GM23338 (cell line): ENCODE measurements at regions not wholly inside any gene's neighbourhood (a gene's known extent, or its start where the extent isn't known, plus 50 kb on each side); places are given as distances from the start of the nearest gene placed in this dataset.
A peak's percentile ranks its signal among the peaks of the same experiment; 100 is the strongest.

Experiments used
- ATAC-seq: fragments of 200-7000 bp; cut with Tn5 transposase; 3 replicates; pipeline ENCODE4 v1.9.1; 2020
- DNase-seq: peaks from one replicate; pipeline ENCODE4 v3.0.0-alpha.2; 2015; ENCODE audit warnings: low spot score
- H2AFZ ChIP-seq: fragments of 200-600 bp; sonication (generic); 2 replicates; pipeline ENCODE4 v1.8.0; 2016; ENCODE audit warnings: antibody characterized with exemption, mild to moderate bottlenecking, moderate library complexity
- H3F3A ChIP-seq: fragments of 200-600 bp; sonication (generic); replicated peaks from 2 replicates; pipeline ENCODE4 v1.8.0; 2017; ENCODE audit warnings: antibody characterized with exemption, mixed run types, low read depth
- H3K27ac ChIP-seq: fragments of 200-600 bp; sonication (generic); 2 replicates; pipeline ENCODE4 v1.6.1; 2016; ENCODE audit warnings: low read depth
- H3K27me3 ChIP-seq: fragments of 200-600 bp; sonication (generic); 2 replicates; pipeline ENCODE4 v1.8.0; 2016; ENCODE audit warnings: mild to moderate bottlenecking, mixed run types, moderate library complexity; ENCODE audit not compliant: insufficient read depth
- H3K36me3 ChIP-seq: fragments of 200-600 bp; sonication (generic); 2 replicates; pipeline ENCODE4 v1.8.0; 2016; ENCODE audit warnings: mild to moderate bottlenecking; ENCODE audit not compliant: insufficient read depth
- H3K4me1 ChIP-seq: fragments of 200-600 bp; sonication (generic); 2 replicates; pipeline ENCODE4 v1.8.0; 2016; ENCODE audit warnings: mild to moderate bottlenecking, moderate library complexity; ENCODE audit not compliant: insufficient read depth
- H3K4me2 ChIP-seq: fragments of 200-600 bp; sonication (generic); 2 replicates; pipeline ENCODE4 v1.7.1; 2017; ENCODE audit warnings: mixed run types
- H3K4me3 ChIP-seq: fragments of 200-600 bp; sonication (generic); 2 replicates; pipeline ENCODE4 v1.6.1; 2016; ENCODE audit warnings: mixed run types
- H3K79me2 ChIP-seq: fragments of 200-600 bp; sonication (generic); replicated peaks from 2 replicates; pipeline ENCODE4 v1.8.0; 2017; ENCODE audit warnings: mild to moderate bottlenecking; ENCODE audit not compliant: insufficient read depth
- H3K9me2 ChIP-seq: fragments of 200-600 bp; sonication (generic); 2 replicates; pipeline ENCODE4 v1.8.0; 2017; ENCODE audit not compliant: insufficient read depth
- H4K20me1 ChIP-seq: fragments of 200-600 bp; sonication (generic); replicated peaks from 2 replicates; pipeline ENCODE4 v1.8.0; 2017; ENCODE audit warnings: mild to moderate bottlenecking; ENCODE audit not compliant: insufficient read depth
- H3K27ac Mint-ChIP-seq: 2 replicates; pipeline ENCODE4 v1.8.0; 2020; ENCODE audit warnings: inconsistent platforms, mild to moderate bottlenecking, moderate library complexity, mixed read lengths
- H3K27me3 Mint-ChIP-seq: 3 replicates; pipeline ENCODE4 v1.8.0; 2022; ENCODE audit warnings: low read depth, mild to moderate bottlenecking, moderate library complexity, mixed read lengths, inconsistent platforms; ENCODE audit not compliant: insufficient read depth, poor library complexity
- H3K36me3 Mint-ChIP-seq: 3 replicates; pipeline ENCODE4 v1.8.0; 2021; ENCODE audit warnings: low read depth, mild to moderate bottlenecking, inconsistent platforms, moderate library complexity, mixed read lengths
- H3K4me1 Mint-ChIP-seq: 3 replicates; pipeline ENCODE4 v1.8.0; 2020; ENCODE audit warnings: mild to moderate bottlenecking, inconsistent platforms, mixed read lengths
- H3K4me3 Mint-ChIP-seq: 3 replicates; pipeline ENCODE4 v1.8.0; 2021; ENCODE audit warnings: moderate library complexity, mild to moderate bottlenecking, inconsistent platforms, mixed read lengths
- H3K9me3 Mint-ChIP-seq: 3 replicates; pipeline ENCODE4 v1.8.0; 2020; ENCODE audit warnings: moderate library complexity, mild to moderate bottlenecking, inconsistent platforms, mixed read lengths
- CREB1 ChIP-seq: fragments of 250-450 bp; sonication (Bioruptor Pico); IDR thresholded peaks from 2 replicates; pipeline ENCODE4 v1.5.0; 2020; ENCODE audit warnings: low read depth, mild to moderate bottlenecking, moderate library complexity
- ETS1 ChIP-seq: IDR thresholded peaks from 2 replicates; pipeline ENCODE4 v1.6.1; 2016; ENCODE audit warnings: antibody characterized with exemption
- EZH2 ChIP-seq: fragments of 200-600 bp; sonication (generic); IDR thresholded peaks from one replicate; pipeline ENCODE4 v1.8.0; 2017; ENCODE audit warnings: antibody characterized with exemption, mild to moderate bottlenecking, low read depth; ENCODE audit not compliant: unreplicated experiment
- EZH2phosphoT487 ChIP-seq: fragments of 200-600 bp; sonication (generic); IDR thresholded peaks from one replicate; pipeline ENCODE4 v1.8.1; 2018; ENCODE audit warnings: antibody characterized with exemption; ENCODE audit not compliant: unreplicated experiment
- JUNB ChIP-seq: IDR thresholded peaks from one replicate; pipeline ENCODE4 v1.6.1; 2016; ENCODE audit warnings: antibody characterized with exemption; ENCODE audit not compliant: unreplicated experiment
- NANOG ChIP-seq: IDR thresholded peaks from 2 replicates; pipeline ENCODE4 v1.6.1; 2016; ENCODE audit warnings: antibody characterized with exemption, borderline replicate concordance
- POLR2AphosphoS5 ChIP-seq: IDR thresholded peaks from 2 replicates; pipeline ENCODE4 v1.6.1; 2016; ENCODE audit warnings: antibody characterized with exemption, low read depth
- STAT1 ChIP-seq: IDR thresholded peaks from one replicate; pipeline ENCODE4 v1.6.1; 2016; ENCODE audit warnings: antibody characterized with exemption; ENCODE audit not compliant: unreplicated experiment
- ZNF114 ChIP-seq: fragments of 250-450 bp; sonication (Bioruptor Pico); IDR thresholded peaks from 2 replicates; pipeline ENCODE4 v1.5.0; 2020; ENCODE audit warnings: mild to moderate bottlenecking, moderate library complexity
- ZNF331 ChIP-seq: fragments of 250-450 bp; sonication (Bioruptor Pico); IDR thresholded peaks from 2 replicates; pipeline ENCODE4 v1.5.0; 2020; ENCODE audit warnings: low read depth, mild to moderate bottlenecking, moderate library complexity
- ZNF462 ChIP-seq: fragments of 250-450 bp; sonication (Bioruptor Pico); IDR thresholded peaks from 2 replicates; pipeline ENCODE4 v1.5.0; 2020; ENCODE audit warnings: mild to moderate bottlenecking, moderate library complexity

- no peak for TF ChIP-seq ETS1
- no peak for TF ChIP-seq STAT1
Measured at GRCh38 chr5:125093776-125094175, 347.3 kb upstream of the ZNF608 start (continued).

- Mint-ChIP-seq H3K27me3 (peaks cover 5% of the 10 kb centered on the region), H3K27ac (no peak overlapping the region), H3K4me1 (no peaks in the 10 kb centered on the region), H3K9me3 (peaks cover 13% of the 10 kb centered on the region), H3K4me3 (no peak overlapping the region), H3K36me3 (peaks cover 13% of the 10 kb centered on the region; the same call in 2 of the 3 replicates)
- no peaks in the 10 kb centered on the region for H3K27me3 ChIP-seq
- ATAC-seq (no peak), DNase-seq (no peak)
- TF ChIP-seq EZH2: no peak
- no peak for TF ChIP-seq POLR2AphosphoS5
- no peak for TF ChIP-seq ETS1
- no peak for TF ChIP-seq ZNF462
- TF ChIP-seq STAT1: no peak
- no peak for TF ChIP-seq EZH2phosphoT487
- TF ChIP-seq ZNF331 (CRISPR knock-in tag): no peak
- no peak for TF ChIP-seq JUNB
- TF ChIP-seq NANOG: no peak
- TF ChIP-seq ZNF114: no peak
- TF ChIP-seq CREB1 (CRISPR knock-in tag): no peak
- no peak overlapping the region for H3K4me2 ChIP-seq
- no peaks in the 10 kb centered on the region for H3K79me2 ChIP-seq
- peaks cover 4% of the 10 kb centered on the region; the same call in 1 of the 2 replicates for H3K9me2 ChIP-seq
- H3K36me3 ChIP-seq: no peaks in the 10 kb centered on the region
- no peaks in the 10 kb centered on the region for H4K20me1 ChIP-seq
- H2AFZ ChIP-seq: peak overlapping the region; percentile 63
- H3K4me1 ChIP-seq: no peaks in the 10 kb centered on the region; the same call in 1 of the 2 replicates
- no peak overlapping the region for H3K4me3 ChIP-seq
- no peak overlapping the region for H3K27ac ChIP-seq
- H3F3A ChIP-seq: no peaks in the 10 kb centered on the region
Measured at GRCh38 chr5:125100342-125100741, 353.9 kb upstream of the ZNF608 start.
